ENCODE measurements at regions not wholly inside any gene's neighbourhood (a gene's known extent, or its start where the extent isn't known, plus 50 kb on each side); places are given as distances from the start of the nearest gene placed in this dataset.

GRCh38 chr13:55199134-55199533 is 1941.6 kb upstream of the PRR20A start:
- no peak for TF ChIP-seq CTCF (IDR thresholded peaks at IDR 0.05; ENCODE audit: insufficient read depth, low read depth, low read length)
- TF ChIP-seq EZH2 (IDR thresholded peaks at IDR 0.05; ENCODE audit: insufficient read depth, low read length), result no peak
- no peak for FAIRE-seq
- Histone ChIP-seq H3K27ac (ENCODE audit: low read depth, low read length) (no peak overlapping the region), H3K27me3 (ENCODE audit: insufficient read depth, low read length) (no peaks in the 10 kb centered on the region), H3K9me3 (ENCODE audit: insufficient read depth, low read depth, low read length) (no peaks in the 10 kb centered on the region), H3K9ac (ENCODE audit: low read length) (no peak overlapping the region), H3K4me3 (ENCODE audit: insufficient read depth, low read depth, low read length) (no peak overlapping the region), H2AFZ (ENCODE audit: low read depth, low read length) (no peak overlapping the region), H3K4me2 (ENCODE audit: low read length) (no peak overlapping the region), H3K79me2 (ENCODE audit: insufficient read depth, low read length) (no peaks in the 10 kb centered on the region), H4K20me1 (ENCODE audit: insufficient read depth, low read length) (no peaks in the 10 kb centered on the region), H3K36me3 (ENCODE audit: insufficient read depth, low read length) (no peaks in the 10 kb centered on the region), H3K4me1 (ENCODE audit: insufficient read depth, low read length) (no peaks in the 10 kb centered on the region)
- Mint-ChIP-seq H3K27ac (ENCODE audit: unreplicated experiment) (no peak overlapping the region), H3K36me3 (ENCODE audit: low read depth, unreplicated experiment) (no peaks in the 10 kb centered on the region), H3K4me1 (ENCODE audit: low read depth, unreplicated experiment) (no peaks in the 10 kb centered on the region), H3K9me3 (ENCODE audit: unreplicated experiment) (peaks cover 3% of the 10 kb centered on the region), H3K4me3 (ENCODE audit: unreplicated experiment) (no peak overlapping the region), H3K27me3 (ENCODE audit: low read depth, unreplicated experiment) (no peaks in the 10 kb centered on the region)
- DNase-seq (ENCODE audit: low read depth), result no peak

GRCh38 chr13:55214841-55215345 is 1925.8 kb upstream of the PRR20A start:
- H3K79me2 ChIP-seq (ENCODE audit: insufficient read depth, low read length), result no peaks in the 10 kb centered on the region
- H4K20me1 ChIP-seq (ENCODE audit: insufficient read depth, low read length), result no peaks in the 10 kb centered on the region
- no peak overlapping the region for H2AFZ ChIP-seq (ENCODE audit: low read depth, low read length)
- DNase-seq (ENCODE audit: low read depth) (no peak), FAIRE-seq (no peak)
- H3K36me3 Mint-ChIP-seq (ENCODE audit: low read depth, unreplicated experiment), result no peaks in the 10 kb centered on the region
- H3K9ac ChIP-seq (ENCODE audit: low read length), result no peak overlapping the region
- no peak overlapping the region for H3K4me2 ChIP-seq (ENCODE audit: low read length)
- no peaks in the 10 kb centered on the region for H3K4me1 Mint-ChIP-seq (ENCODE audit: low read depth, unreplicated experiment)
- TF ChIP-seq EZH2 (IDR thresholded peaks at IDR 0.05; ENCODE audit: insufficient read depth, low read length) (no peak), CTCF (IDR thresholded peaks at IDR 0.05; ENCODE audit: insufficient read depth, low read depth, low read length) (no peak)
- no peak overlapping the region for H3K27ac ChIP-seq (ENCODE audit: low read depth, low read length)
- H3K27me3 Mint-ChIP-seq (ENCODE audit: low read depth, unreplicated experiment), result no peaks in the 10 kb centered on the region
- no peaks in the 10 kb centered on the region for H3K9me3 ChIP-seq (ENCODE audit: insufficient read depth, low read depth, low read length)
- H3K4me3 Mint-ChIP-seq (ENCODE audit: unreplicated experiment), result no peak overlapping the region
- H3K9me3 Mint-ChIP-seq (ENCODE audit: unreplicated experiment), result no peaks in the 10 kb centered on the region
- H3K4me1 ChIP-seq (ENCODE audit: insufficient read depth, low read length), result no peaks in the 10 kb centered on the region
- H3K4me3 ChIP-seq (ENCODE audit: insufficient read depth, low read depth, low read length), result no peak overlapping the region
- no peak overlapping the region for H3K27ac Mint-ChIP-seq (ENCODE audit: unreplicated experiment)
- no peaks in the 10 kb centered on the region for H3K36me3 ChIP-seq (ENCODE audit: insufficient read depth, low read length)
- H3K27me3 ChIP-seq (ENCODE audit: insufficient read depth, low read length), result no peaks in the 10 kb centered on the region

- no peak for FAIRE-seq
- no peak overlapping the region for H3K4me2 ChIP-seq (ENCODE audit: low read length)
Observed at GRCh38 chr13:55219538-55219937, 1921.2 kb upstream of the PRR20A start.

More at GRCh38 chr13:55219538-55219937, 1921.2 kb upstream of the PRR20A start:
- H3K4me3 ChIP-seq (ENCODE audit: insufficient read depth, low read depth, low read length), result no peak overlapping the region
- no peaks in the 10 kb centered on the region for H3K9me3 Mint-ChIP-seq (ENCODE audit: unreplicated experiment)
- H3K27ac ChIP-seq (ENCODE audit: low read depth, low read length), result no peak overlapping the region
- DNase-seq (ENCODE audit: low read depth), result no peak
- no peak for TF ChIP-seq EZH2 (IDR thresholded peaks at IDR 0.05; ENCODE audit: insufficient read depth, low read length)
- TF ChIP-seq CTCF (IDR thresholded peaks at IDR 0.05; ENCODE audit: insufficient read depth, low read depth, low read length), result no peak
- no peaks in the 10 kb centered on the region for H3K27me3 Mint-ChIP-seq (ENCODE audit: low read depth, unreplicated experiment)
- H3K9ac ChIP-seq (ENCODE audit: low read length), result no peak overlapping the region
- H3K27ac Mint-ChIP-seq (ENCODE audit: unreplicated experiment), result no peak overlapping the region
- no peaks in the 10 kb centered on the region for H3K4me1 Mint-ChIP-seq (ENCODE audit: low read depth, unreplicated experiment)
- no peaks in the 10 kb centered on the region for H3K36me3 Mint-ChIP-seq (ENCODE audit: low read depth, unreplicated experiment)
- H3K79me2 ChIP-seq (ENCODE audit: insufficient read depth, low read length), result no peaks in the 10 kb centered on the region
- no peaks in the 10 kb centered on the region for H3K36me3 ChIP-seq (ENCODE audit: insufficient read depth, low read length)
- no peaks in the 10 kb centered on the region for H3K9me3 ChIP-seq (ENCODE audit: insufficient read depth, low read depth, low read length)
- no peaks in the 10 kb centered on the region for H3K4me1 ChIP-seq (ENCODE audit: insufficient read depth, low read length)
- no peak overlapping the region for H2AFZ ChIP-seq (ENCODE audit: low read depth, low read length)
- no peak overlapping the region for H3K4me3 Mint-ChIP-seq (ENCODE audit: unreplicated experiment)
- no peaks in the 10 kb centered on the region for H4K20me1 ChIP-seq (ENCODE audit: insufficient read depth, low read length)
- H3K27me3 ChIP-seq (ENCODE audit: insufficient read depth, low read length), result no peaks in the 10 kb centered on the region

All from astrocyte (in vitro differentiated cells and primary cell).